ENCODE measurements at regions not wholly inside any gene's neighbourhood (a gene's known extent, or its start where the extent isn't known, plus 50 kb on each side); places are given as distances from the start of the nearest gene placed in this dataset.

DNA sequence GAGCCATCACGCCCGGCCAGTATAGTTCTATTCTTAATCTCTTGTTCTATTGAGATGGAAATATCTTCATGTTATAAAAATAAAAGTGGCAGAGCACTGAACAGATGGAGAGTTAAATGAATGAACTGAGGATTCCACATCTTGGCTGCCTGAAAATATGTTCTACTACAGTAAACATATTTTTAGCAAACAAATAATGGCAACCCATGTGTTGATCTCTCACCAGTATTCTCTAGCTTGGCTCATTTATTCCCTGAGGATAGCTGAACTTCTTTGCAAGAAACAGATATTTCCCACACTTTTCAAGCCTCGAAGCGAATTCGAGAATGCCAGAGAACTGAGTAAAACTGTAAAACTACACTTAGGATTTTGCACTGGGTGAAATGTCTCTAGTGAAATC is 58.9 kb downstream of the DIRAS3 start:
- TF ChIP-seq, protein P1, sequence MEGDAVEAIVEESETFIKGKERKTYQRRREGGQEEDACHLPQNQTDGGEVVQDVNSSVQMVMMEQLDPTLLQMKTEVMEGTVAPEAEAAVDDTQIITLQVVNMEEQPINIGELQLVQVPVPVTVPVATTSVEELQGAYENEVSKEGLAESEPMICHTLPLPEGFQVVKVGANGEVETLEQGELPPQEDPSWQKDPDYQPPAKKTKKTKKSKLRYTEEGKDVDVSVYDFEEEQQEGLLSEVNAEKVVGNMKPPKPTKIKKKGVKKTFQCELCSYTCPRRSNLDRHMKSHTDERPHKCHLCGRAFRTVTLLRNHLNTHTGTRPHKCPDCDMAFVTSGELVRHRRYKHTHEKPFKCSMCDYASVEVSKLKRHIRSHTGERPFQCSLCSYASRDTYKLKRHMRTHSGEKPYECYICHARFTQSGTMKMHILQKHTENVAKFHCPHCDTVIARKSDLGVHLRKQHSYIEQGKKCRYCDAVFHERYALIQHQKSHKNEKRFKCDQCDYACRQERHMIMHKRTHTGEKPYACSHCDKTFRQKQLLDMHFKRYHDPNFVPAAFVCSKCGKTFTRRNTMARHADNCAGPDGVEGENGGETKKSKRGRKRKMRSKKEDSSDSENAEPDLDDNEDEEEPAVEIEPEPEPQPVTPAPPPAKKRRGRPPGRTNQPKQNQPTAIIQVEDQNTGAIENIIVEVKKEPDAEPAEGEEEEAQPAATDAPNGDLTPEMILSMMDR (IDR thresholded peaks at IDR 0.05), result no peak
- Histone ChIP-seq H3K27ac (no peak overlapping the region), H3K4me3 (no peak overlapping the region)
- DNase-seq (ENCODE audit: low spot score), result no peak

DNA sequence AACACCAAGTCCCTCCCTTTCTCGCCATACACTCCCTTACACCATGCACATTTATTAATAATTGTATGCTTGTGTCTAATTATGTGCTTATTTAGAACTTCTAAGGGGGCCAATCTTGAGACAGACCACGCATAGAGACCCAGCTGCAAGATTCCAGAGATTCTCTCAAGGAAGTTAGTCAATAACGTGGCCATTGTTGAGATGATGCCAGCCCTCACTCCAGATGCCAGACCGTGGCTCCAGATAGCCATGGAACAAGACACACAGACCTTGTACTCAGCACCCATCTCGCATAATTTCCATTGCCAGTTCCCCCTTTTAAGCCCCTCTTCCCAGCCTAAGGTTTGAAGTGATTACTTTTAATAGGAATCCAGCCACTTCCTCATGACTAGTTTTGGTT is 62.4 kb downstream of the DIRAS3 start:
- no peak for DNase-seq (ENCODE audit: low spot score)
- no peak overlapping the region for H3K4me3 ChIP-seq
- TF ChIP-seq, protein P1 (IDR thresholded peaks at IDR 0.05), result no peak

DNA sequence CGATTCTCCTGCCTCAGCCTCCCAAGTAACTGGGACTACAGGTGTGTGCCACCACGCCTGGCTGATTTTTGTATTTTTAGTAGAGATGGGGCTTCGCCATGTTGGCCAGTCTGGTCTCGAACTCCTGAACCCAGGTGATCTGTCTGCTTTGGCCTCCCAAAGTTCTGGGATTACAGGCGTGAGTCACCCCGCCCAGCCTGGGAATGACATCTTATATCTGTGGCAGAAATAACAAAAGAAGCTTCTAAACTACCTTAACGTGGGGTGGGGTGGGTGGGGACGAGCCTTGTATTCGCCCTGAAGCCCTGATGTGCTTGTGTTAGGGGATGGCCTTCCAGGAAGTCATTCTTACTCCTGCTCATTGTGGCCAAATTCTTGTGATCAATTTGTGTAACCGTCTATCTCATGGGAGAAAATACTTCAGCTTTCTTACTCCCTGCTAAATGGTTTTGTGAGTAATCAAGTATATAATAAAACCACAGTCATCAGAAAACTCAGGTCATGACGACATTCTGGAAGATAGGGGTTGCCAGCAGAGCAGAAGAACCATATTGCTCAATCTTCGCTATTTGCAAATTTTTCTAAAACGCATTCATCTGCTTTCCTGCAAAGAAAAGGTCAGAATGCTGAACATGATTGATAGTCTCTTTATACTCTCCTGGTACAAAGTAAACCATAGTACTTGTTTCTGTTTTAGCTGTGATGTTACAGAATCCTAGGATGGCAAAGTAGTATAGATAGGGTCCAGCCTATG is 63.2 kb downstream of the DIRAS3 start:
- Histone ChIP-seq H3K4me3 (no peak overlapping the region), H3K27ac (no peak overlapping the region)
- no peak for DNase-seq (ENCODE audit: low spot score)
- TF ChIP-seq, protein P1 (IDR thresholded peaks at IDR 0.05), result no peak

More for the DNA sequence above, 62.4 kb downstream of the DIRAS3 start:
- no peak overlapping the region for H3K27ac ChIP-seq

DNA sequence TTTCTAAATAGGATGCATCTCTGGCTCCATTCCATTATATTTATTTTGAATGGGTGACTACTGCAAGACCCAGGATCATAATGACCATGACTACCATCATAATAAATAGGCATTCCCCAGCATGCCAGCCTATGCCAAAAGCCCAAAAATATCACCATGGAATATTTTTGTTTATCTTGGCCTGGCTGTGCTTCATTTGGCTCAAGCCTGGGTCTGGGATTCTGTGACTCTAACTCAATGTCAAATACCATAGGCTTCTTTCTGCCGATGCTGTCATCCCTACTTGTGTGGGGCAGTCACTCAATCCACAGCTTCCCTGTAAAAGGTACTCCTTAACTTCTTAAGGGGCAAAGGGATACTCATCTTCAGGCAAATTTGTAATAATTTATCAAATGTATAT is 66.6 kb downstream of the DIRAS3 start:
- DNase-seq (ENCODE audit: low spot score), result no peak
- TF ChIP-seq, protein P1 (IDR thresholded peaks at IDR 0.05), result no peak
- Histone ChIP-seq H3K27ac (peak overlapping the region in 1 of 2 donors; percentile 78), H3K4me3 (no peak overlapping the region)

DNA sequence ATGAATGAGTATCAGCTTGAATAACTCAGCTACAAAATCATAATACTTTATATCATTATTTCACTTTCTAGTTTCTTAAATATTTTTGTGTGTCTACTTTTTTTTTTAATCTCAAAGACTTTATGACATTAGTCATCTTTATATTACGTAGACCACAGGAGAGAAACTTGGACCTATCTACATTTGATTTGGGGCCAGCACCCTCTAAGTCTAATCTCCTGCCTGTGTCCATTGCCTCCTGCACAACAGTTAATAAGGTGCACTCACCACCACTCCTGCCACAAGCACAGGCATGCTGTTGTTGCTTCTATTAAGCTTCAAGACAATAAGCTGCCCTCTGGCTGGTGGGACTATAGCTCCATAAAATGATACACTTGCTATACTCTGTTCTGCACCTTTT is 70.4 kb downstream of the DIRAS3 start:
- no peak for DNase-seq (ENCODE audit: low spot score)
- no peak overlapping the region for H3K27ac ChIP-seq
- TF ChIP-seq, protein P1 (IDR thresholded peaks at IDR 0.05), result no peak
- no peak overlapping the region for H3K4me3 ChIP-seq

DNA sequence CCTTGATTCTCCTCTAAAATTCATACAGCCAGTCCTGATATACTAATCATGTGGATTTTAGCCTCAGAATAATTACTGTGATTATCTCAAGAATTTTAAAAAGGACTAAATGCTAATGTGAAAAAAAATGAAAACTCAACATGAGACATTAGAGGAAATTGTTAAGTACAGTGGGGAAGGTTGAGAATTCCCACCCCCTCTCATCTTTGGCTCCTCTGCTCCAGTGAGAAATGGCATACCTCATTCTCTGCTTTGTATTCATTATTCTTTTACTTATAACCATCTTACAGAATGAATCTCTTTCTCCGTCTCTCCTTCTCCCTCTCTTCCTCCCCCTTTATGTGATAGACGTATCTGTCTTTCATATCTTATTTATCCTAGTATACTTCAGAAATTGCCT is 70.9 kb downstream of the DIRAS3 start:
- no peak for DNase-seq (ENCODE audit: low spot score)
- no peak overlapping the region for H3K27ac ChIP-seq
- TF ChIP-seq, protein P1 (IDR thresholded peaks at IDR 0.05), result no peak
- H3K4me3 ChIP-seq, result no peak overlapping the region

DNA sequence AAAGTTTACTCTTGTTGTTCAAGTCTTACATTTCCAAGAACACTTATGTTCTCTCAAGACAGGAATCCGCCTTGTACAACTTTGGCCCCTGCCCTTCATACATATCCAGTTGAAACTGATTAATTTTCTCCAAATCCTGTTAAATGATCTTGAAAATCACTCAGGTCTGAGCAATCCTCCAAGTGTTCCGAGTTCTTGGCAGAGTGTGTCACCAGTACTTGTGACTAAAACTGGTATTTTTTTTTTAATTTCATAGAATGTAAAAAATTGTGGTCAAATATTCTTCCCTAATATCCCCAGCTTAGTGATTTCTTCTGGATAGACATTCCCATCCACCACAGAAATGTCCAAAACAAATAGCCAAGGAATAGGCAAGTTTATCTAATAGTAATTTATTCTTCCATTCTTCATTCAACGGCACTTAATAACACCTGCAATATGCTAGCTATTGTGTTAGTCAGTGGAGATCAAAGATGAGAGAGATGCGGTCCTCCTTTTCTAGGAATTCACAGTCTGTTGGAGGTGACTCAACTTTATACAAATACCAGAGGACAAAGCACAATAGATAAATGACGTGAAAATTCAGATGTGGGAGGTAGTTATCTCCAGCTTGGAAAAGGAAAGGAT is 71.4 kb downstream of the DIRAS3 start:
- Histone ChIP-seq H3K4me3 (no peak overlapping the region), H3K27ac (no peak overlapping the region)
- DNase-seq (ENCODE audit: low spot score), result no peak
- TF ChIP-seq, protein P1 (IDR thresholded peaks at IDR 0.05), result no peak
